Colonic mucosa (tissue), 4 donors: ENCODE measurements at regions not wholly inside any gene's neighbourhood (a gene's known extent, or its start where the extent isn't known, plus 50 kb on each side); places are given as distances from the start of the nearest gene placed in this dataset.
"Not testable (repeated sequence)": the region's sequence is repeated elsewhere in the genome, so short reads cannot be mapped to it uniquely, and the experiment has no call there.

Source experiments
- DNase-seq: peaks from one replicate; pipeline ENCODE4 v3.0.0-alpha.2; 2020
- H3K27ac ChIP-seq: fragments of 200-600 bp; one replicate; pipeline ENCODE4 v1.8.0; 2021
- H3K27me3 ChIP-seq: fragments of 200-600 bp; one replicate; pipeline ENCODE4 v1.8.0; 2021
- H3K36me3 ChIP-seq: fragments of 200-600 bp; one replicate; pipeline ENCODE4 v1.8.0; 2021
- H3K4me1 ChIP-seq: fragments of 200-600 bp; one replicate; pipeline ENCODE4 v1.8.0; 2021; ENCODE audit warnings: mild to moderate bottlenecking
- H3K4me3 ChIP-seq: fragments of 200-600 bp; one replicate; pipeline ENCODE4 v1.8.0; 2021
- H3K9ac ChIP-seq, 2 donors: one replicate each; pipeline ENCODE4 v1.7.0; 2013; ENCODE audit warnings: control low read depth in 2 of 2, low read depth in 2 of 2, low read length in 2 of 2
- H3K9me3 ChIP-seq: fragments of 200-600 bp; one replicate; pipeline ENCODE4 v1.8.0; 2021
- CTCF ChIP-seq: fragments of 200-600 bp; IDR thresholded peaks from one replicate; pipeline ENCODE4 v1.8.0; 2022; ENCODE audit warnings: antibody characterized with exemption, mild to moderate bottlenecking
- intact Hi-C: fragments of 100-400 bp; cut with DNase I; formaldehyde crosslinking; loops from one replicate; pipeline ENCODE4 v1.14.1; 2022
- donor health status: healthy.
- donor health status: DM: no; HTN: no; CAD: no.
- donor health status: DM: no; HTN: no; CAD: no.

- no peak for DNase-seq
- H3K36me3 ChIP-seq: no peaks in the 10 kb centered on the region
- intact Hi-C loops: no loop called here
- no peaks in the 10 kb centered on the region for H3K4me1 ChIP-seq
- no peak overlapping the region for H3K9ac ChIP-seq
- no peaks in the 10 kb centered on the region for H3K27me3 ChIP-seq
- no peak for TF ChIP-seq CTCF
- no peaks in the 10 kb centered on the region for H3K9me3 ChIP-seq
- no peak overlapping the region for H3K27ac ChIP-seq
- no peak overlapping the region for H3K4me3 ChIP-seq
Observed at GRCh38 chr4:167908816-167909215, 183.5 kb upstream of the ANXA10 start.

GRCh38 chr4:167912535-167912934 lies 179.8 kb upstream of the ANXA10 start:
- not testable (repeated sequence) for H3K27me3 ChIP-seq

GRCh38 chr4:167918077-167918476 lies 174.3 kb upstream of the ANXA10 start:
- H3K36me3 ChIP-seq: no peaks in the 10 kb centered on the region
- H3K4me1 ChIP-seq: no peaks in the 10 kb centered on the region
- no peaks in the 10 kb centered on the region for H3K9me3 ChIP-seq
- H3K4me3 ChIP-seq: no peak overlapping the region
- H3K27me3 ChIP-seq: no peaks in the 10 kb centered on the region
- no peak for TF ChIP-seq CTCF
- H3K9ac ChIP-seq: no peak overlapping the region
- H3K27ac ChIP-seq: no peak overlapping the region
- no peak for DNase-seq
- intact Hi-C loops: no loop called here

More at GRCh38 chr4:167912535-167912934, 179.8 kb upstream of the ANXA10 start:
- intact Hi-C loops, H3K9me3 ChIP-seq, H3K36me3 ChIP-seq, H3K27ac ChIP-seq, H3K9ac ChIP-seq, H3K4me3 ChIP-seq, DNase-seq, H3K4me1 ChIP-seq: not testable (repeated sequence)

- intact Hi-C loops: no loop called here
- H3K9ac ChIP-seq: no peak overlapping the region
- no peaks in the 10 kb centered on the region for H3K36me3 ChIP-seq
- no peak overlapping the region for H3K27ac ChIP-seq
- H3K9me3 ChIP-seq: no peaks in the 10 kb centered on the region
- no peaks in the 10 kb centered on the region for H3K4me1 ChIP-seq
- H3K4me3 ChIP-seq: no peak overlapping the region
- DNase-seq: no peak
- H3K27me3 ChIP-seq: no peaks in the 10 kb centered on the region
- TF ChIP-seq CTCF: no peak
Observed at GRCh38 chr4:167930166-167930565, 162.2 kb upstream of the ANXA10 start.

- no peaks in the 10 kb centered on the region for H3K4me1 ChIP-seq
- no peak overlapping the region for H3K9ac ChIP-seq
- TF ChIP-seq CTCF: no peak
- no peak overlapping the region for H3K27ac ChIP-seq
- no peak for DNase-seq
- no peaks in the 10 kb centered on the region for H3K27me3 ChIP-seq
- H3K9me3 ChIP-seq: no peaks in the 10 kb centered on the region
- H3K4me3 ChIP-seq: no peak overlapping the region
- H3K36me3 ChIP-seq: no peaks in the 10 kb centered on the region
- intact Hi-C loops: no loop called here
Observed at GRCh38 chr4:167934216-167934615, 158.1 kb upstream of the ANXA10 start.

GRCh38 chr4:167939863-167940616 lies 152.3 kb upstream of the ANXA10 start:
- Histone ChIP-seq H3K9me3 (no peaks in the 10 kb centered on the region), H3K9ac (no peak overlapping the region), H3K27me3 (no peaks in the 10 kb centered on the region), H3K4me1 (no peaks in the 10 kb centered on the region), H3K36me3 (no peaks in the 10 kb centered on the region), H3K27ac (no peak overlapping the region), H3K4me3 (no peak overlapping the region)
- TF ChIP-seq CTCF: no peak
- intact Hi-C loops: no loop called here
- no peak for DNase-seq
